ENCODE measurements at regions not wholly inside any gene's neighbourhood (a gene's known extent, or its start where the extent isn't known, plus 50 kb on each side); places are given as distances from the start of the nearest gene placed in this dataset.

- TF ChIP-seq POLR2AphosphoS5 (IDR thresholded peaks at IDR 0.05; ENCODE audit: low read depth) (no peak), REST (IDR thresholded peaks at IDR 0.05; ENCODE audit: insufficient replicate concordance, low read depth) (no peak), GABPA (IDR thresholded peaks at IDR 0.05; ENCODE audit: low read depth) (no peak), CTCF (IDR thresholded peaks at IDR 0.05; ENCODE audit: insufficient read depth, low read length) (no peak)
These were observed 66.4 kb upstream of the PCDH9 start for GRCh38 chr13:67296511-67296910.

All from HL-60 (cell line).